AG20443 (cell line): ENCODE measurements at regions not wholly inside any gene's neighbourhood (a gene's known extent, or its start where the extent isn't known, plus 50 kb on each side); places are given as distances from the start of the nearest gene placed in this dataset.

Experiments used
- DNase-seq: peaks from one replicate; pipeline ENCODE4 v3.0.0; 2012; ENCODE audit warnings: low spot score, mixed read lengths

- no peak for DNase-seq
These were observed 508.3 kb downstream of the SOX2 start for GRCh38 chr3:182220013-182220412.

- DNase-seq: no peak
These were observed 508.7 kb downstream of the SOX2 start for GRCh38 chr3:182220471-182220870.

- DNase-seq: no peak
These were observed 515.3 kb downstream of the SOX2 start for GRCh38 chr3:182226995-182227394.

GRCh38 chr3:182233405-182233804 lies 521.7 kb downstream of the SOX2 start:
- DNase-seq: no peak

- no peak for DNase-seq
These were observed 522.2 kb downstream of the SOX2 start for GRCh38 chr3:182233957-182234356.

GRCh38 chr3:182234881-182235280 lies 523.2 kb downstream of the SOX2 start:
- no peak for DNase-seq

GRCh38 chr3:182235504-182235903 lies 523.8 kb downstream of the SOX2 start:
- DNase-seq: no peak

GRCh38 chr3:182238126-182238525 lies 526.4 kb downstream of the SOX2 start:
- no peak for DNase-seq

GRCh38 chr3:182239316-182239715 lies 527.6 kb downstream of the SOX2 start:
- DNase-seq: no peak

- no peak for DNase-seq
These were observed 528.7 kb downstream of the SOX2 start for GRCh38 chr3:182240474-182240873.

- no peak for DNase-seq
These were observed 529.6 kb downstream of the SOX2 start for GRCh38 chr3:182241196-182241765.

- no peak for DNase-seq
These were observed 530.2 kb downstream of the SOX2 start for GRCh38 chr3:182241766-182242488.

GRCh38 chr3:182242489-182242942 lies 530.8 kb downstream of the SOX2 start:
- no peak for DNase-seq

- no peak for DNase-seq
These were observed 531.9 kb downstream of the SOX2 start for GRCh38 chr3:182243625-182244024.

- no peak for DNase-seq
These were observed 532.7 kb downstream of the SOX2 start for GRCh38 chr3:182244222-182244971.

GRCh38 chr3:182245059-182245458 lies 533.3 kb downstream of the SOX2 start:
- DNase-seq: no peak

GRCh38 chr3:182246870-182247269 lies 535.1 kb downstream of the SOX2 start:
- DNase-seq: no peak

- DNase-seq: no peak
These were observed 536.7 kb downstream of the SOX2 start for GRCh38 chr3:182248349-182248880.

GRCh38 chr3:182252802-182253201 lies 540.5 kb upstream of the ATP11B start:
- DNase-seq: no peak

- no peak for DNase-seq
These were observed 538.1 kb upstream of the ATP11B start for GRCh38 chr3:182255158-182255557.

GRCh38 chr3:182257361-182257760 lies 535.9 kb upstream of the ATP11B start:
- no peak for DNase-seq

GRCh38 chr3:182258538-182259177 lies 534.6 kb upstream of the ATP11B start:
- no peak for DNase-seq
